GM12864 (cell line): ENCODE measurements at regions not wholly inside any gene's neighbourhood (a gene's known extent, or its start where the extent isn't known, plus 50 kb on each side); places are given as distances from the start of the nearest gene placed in this dataset.

ENCODE experiments used
- DNase-seq: peaks from one replicate; pipeline ENCODE4 v3.0.0-alpha.2; 2011; ENCODE audit warnings: low read depth
- H3K4me3 ChIP-seq: 2 replicates; pipeline ENCODE4 v1.5.1; 2011; ENCODE audit warnings: mild to moderate bottlenecking, low read depth, low read length, control low read depth
- CTCF ChIP-seq: IDR thresholded peaks from 2 replicates; pipeline ENCODE4 v1.5.1; 2011; ENCODE audit warnings: low read depth, mild to moderate bottlenecking, moderate library complexity, low read length, control low read depth, inconsistent platforms; ENCODE audit errors: missing control alignments

GRCh38 chr13:89923736-89924135, 1423.8 kb upstream of the MIR17HG start:
- TF ChIP-seq CTCF, result no peak
- H3K4me3 ChIP-seq, result no peak overlapping the region
- no peak for DNase-seq

- H3K4me3 ChIP-seq, result no peak overlapping the region
- no peak for TF ChIP-seq CTCF
- no peak for DNase-seq
Observed at GRCh38 chr13:89925107-89925506, 1422.4 kb upstream of the MIR17HG start.

GRCh38 chr13:89930861-89931260, 1416.6 kb upstream of the MIR17HG start:
- no peak for DNase-seq
- H3K4me3 ChIP-seq, result no peak overlapping the region
- no peak for TF ChIP-seq CTCF

DNA sequence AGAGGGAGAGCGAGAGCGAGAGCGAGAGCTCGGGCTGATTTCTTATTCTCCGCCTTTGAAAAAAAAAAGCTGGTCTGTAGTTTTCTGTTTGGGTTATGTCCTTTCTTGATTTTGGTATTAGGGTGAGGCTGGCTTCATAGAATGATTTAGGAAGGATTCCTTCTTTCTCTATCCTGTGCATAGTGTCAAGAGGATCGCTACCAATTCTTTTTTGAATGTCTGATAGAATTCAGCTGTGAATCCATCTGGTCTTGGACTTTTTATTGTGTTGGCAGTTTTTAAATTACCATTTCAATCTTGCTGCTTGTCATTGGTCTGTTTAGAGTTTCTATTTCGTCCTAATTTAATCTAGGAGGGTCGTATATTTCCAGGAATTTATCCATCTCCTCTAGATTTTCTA, 1414.6 kb upstream of the MIR17HG start:
- H3K4me3 ChIP-seq, result no peak overlapping the region
- no peak for DNase-seq
- no peak for TF ChIP-seq CTCF

DNA sequence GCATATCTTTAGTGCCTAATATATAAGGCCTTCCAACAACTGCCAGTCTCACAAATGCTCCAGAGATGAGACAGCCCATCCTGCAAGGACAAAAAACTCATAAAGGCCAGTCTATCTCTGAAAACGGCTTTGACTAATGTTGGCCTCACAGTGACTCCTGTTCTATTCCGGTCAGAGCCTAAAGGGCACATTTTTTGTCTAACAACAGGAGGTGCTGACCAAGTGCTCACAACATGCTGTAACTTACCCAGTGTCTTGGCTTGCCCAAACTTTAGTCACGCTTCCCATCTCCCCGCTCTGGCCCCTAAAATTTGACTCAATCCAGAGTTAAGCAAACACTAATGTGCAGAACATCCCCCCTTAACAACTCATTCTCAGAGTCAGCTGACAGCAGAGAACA, 1411.2 kb upstream of the MIR17HG start:
- no peak for TF ChIP-seq CTCF
- no peak overlapping the region for H3K4me3 ChIP-seq
- no peak for DNase-seq

DNA sequence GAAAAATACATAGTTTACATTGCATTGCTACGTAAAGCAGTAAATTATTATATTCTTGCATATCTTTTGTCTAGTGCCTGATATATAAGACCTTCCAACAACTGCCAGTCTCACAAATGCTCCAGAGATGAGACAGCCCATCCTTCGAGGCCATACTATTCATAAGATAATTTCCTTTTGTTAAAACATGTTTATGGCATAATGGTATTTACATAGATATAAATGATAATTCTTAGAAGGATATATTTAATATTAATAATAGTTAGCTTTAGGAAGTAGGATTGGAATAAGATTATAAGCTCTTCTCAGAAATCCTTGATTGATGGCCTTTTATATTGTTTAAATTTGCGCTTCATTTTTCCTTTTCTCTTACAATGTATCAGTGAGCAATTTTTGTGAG, 1410.1 kb upstream of the MIR17HG start:
- H3K4me3 ChIP-seq, result no peak overlapping the region
- no peak for DNase-seq
- no peak for TF ChIP-seq CTCF

- no peak for TF ChIP-seq CTCF
- no peak overlapping the region for H3K4me3 ChIP-seq
- no peak for DNase-seq
Observed at GRCh38 chr13:89940383-89940782, 1407.1 kb upstream of the MIR17HG start.
